DOHH2 (cell line): ENCODE measurements at regions not wholly inside any gene's neighbourhood (a gene's known extent, or its start where the extent isn't known, plus 50 kb on each side); places are given as distances from the start of the nearest gene placed in this dataset.

ENCODE experiments used
- H3F3A ChIP-seq: fragments of 200-600 bp; sonication (generic), shearing (Covaris generic); 2 replicates; pipeline ENCODE4 v1.6.0; 2016; ENCODE audit warnings: antibody characterized with exemption, mild to moderate bottlenecking; ENCODE audit not compliant: control insufficient read depth, insufficient read depth
- H3K27ac ChIP-seq: fragments of 200-600 bp; sonication (generic); 2 replicates; pipeline ENCODE4 v1.5.1; 2014; ENCODE audit warnings: low read depth, mild to moderate bottlenecking, low read length, moderate library complexity
- H3K27me3 ChIP-seq: fragments of 200-600 bp; sonication (generic); 2 replicates; pipeline ENCODE4 v1.6.1; 2014; ENCODE audit warnings: mild to moderate bottlenecking, low read length, mixed read lengths; ENCODE audit not compliant: control insufficient read depth
- H3K36me3 ChIP-seq: fragments of 200-600 bp; sonication (generic); 2 replicates; pipeline ENCODE4 v1.6.1; 2014; ENCODE audit warnings: mild to moderate bottlenecking, low read length, moderate library complexity, mixed read lengths; ENCODE audit not compliant: control insufficient read depth
- H3K4me1 ChIP-seq: fragments of 200-600 bp; sonication (generic); 2 replicates; pipeline ENCODE4 v1.6.1; 2014; ENCODE audit warnings: mild to moderate bottlenecking, low read length, mixed read lengths; ENCODE audit not compliant: control insufficient read depth
- H3K4me2 ChIP-seq: fragments of 200-600 bp; sonication (generic); 2 replicates; pipeline ENCODE4 v1.6.0; 2014; ENCODE audit warnings: mild to moderate bottlenecking, low read length, moderate library complexity
- H3K4me3 ChIP-seq: fragments of 200-600 bp; sonication (generic); 2 replicates; pipeline ENCODE4 v1.5.1; 2014; ENCODE audit warnings: mild to moderate bottlenecking, low read length, mixed read lengths
- H3K79me2 ChIP-seq: fragments of 200-600 bp; sonication (generic); 2 replicates; pipeline ENCODE4 v1.6.1; 2014; ENCODE audit warnings: mild to moderate bottlenecking, low read length, mixed read lengths; ENCODE audit not compliant: control insufficient read depth
- H3K9me2 ChIP-seq: fragments of 200-600 bp; sonication (generic); replicated peaks from 2 replicates; pipeline ENCODE4 v1.6.1; 2014; ENCODE audit warnings: mild to moderate bottlenecking, low read length, mixed read lengths; ENCODE audit not compliant: control insufficient read depth
- H3K9me3 ChIP-seq: fragments of 200-600 bp; sonication (generic); 2 replicates; pipeline ENCODE4 v1.6.1; 2014; ENCODE audit warnings: antibody characterized with exemption, low read length, mixed read lengths; ENCODE audit not compliant: control insufficient read depth, insufficient read depth
- H4K20me1 ChIP-seq: fragments of 200-600 bp; sonication (generic); 2 replicates; pipeline ENCODE4 v1.6.0; 2014; ENCODE audit warnings: low read depth, mild to moderate bottlenecking, antibody characterized with exemption, low read length, moderate library complexity; ENCODE audit not compliant: control insufficient read depth, insufficient read depth
- EZH2phosphoT487 ChIP-seq: fragments of 200-600 bp; sonication (generic); IDR thresholded peaks from 2 replicates; pipeline ENCODE4 v1.6.1; 2017; ENCODE audit warnings: borderline replicate concordance, mild to moderate bottlenecking, antibody characterized with exemption, low read length, moderate library complexity, mixed read lengths
- TF ChIP-seq, protein P1 (sequence below): fragments of 200-600 bp; sonication (generic); IDR thresholded peaks from one replicate; pipeline ENCODE4 v1.5.1; 2014; ENCODE audit warnings: antibody characterized with exemption, mild to moderate bottlenecking, low read depth, low read length; ENCODE audit not compliant: poor library complexity, severe bottlenecking

GRCh38 chr6:6795393-6795792 lies 206.9 kb downstream of the LY86 start:
- Histone ChIP-seq H3K4me1 (no peaks in the 10 kb centered on the region), H3K4me2 (no peak overlapping the region)

GRCh38 chr6:6796818-6797217 lies 208.3 kb downstream of the LY86 start:
- Histone ChIP-seq H3K9me3 (no peaks in the 10 kb centered on the region), H3K36me3 (no peaks in the 10 kb centered on the region), H4K20me1 (no peaks in the 10 kb centered on the region), H3K27me3 (peaks cover 21% of the 10 kb centered on the region), H3K9me2 (no peaks in the 10 kb centered on the region), H3K4me2 (no peak overlapping the region), H3K4me3 (no peak overlapping the region), H3F3A (no peaks in the 10 kb centered on the region), H3K27ac (no peak overlapping the region), H3K79me2 (no peaks in the 10 kb centered on the region), H3K4me1 (no peaks in the 10 kb centered on the region)
- TF ChIP-seq EZH2phosphoT487 = no peak
- TF ChIP-seq, protein P1, sequence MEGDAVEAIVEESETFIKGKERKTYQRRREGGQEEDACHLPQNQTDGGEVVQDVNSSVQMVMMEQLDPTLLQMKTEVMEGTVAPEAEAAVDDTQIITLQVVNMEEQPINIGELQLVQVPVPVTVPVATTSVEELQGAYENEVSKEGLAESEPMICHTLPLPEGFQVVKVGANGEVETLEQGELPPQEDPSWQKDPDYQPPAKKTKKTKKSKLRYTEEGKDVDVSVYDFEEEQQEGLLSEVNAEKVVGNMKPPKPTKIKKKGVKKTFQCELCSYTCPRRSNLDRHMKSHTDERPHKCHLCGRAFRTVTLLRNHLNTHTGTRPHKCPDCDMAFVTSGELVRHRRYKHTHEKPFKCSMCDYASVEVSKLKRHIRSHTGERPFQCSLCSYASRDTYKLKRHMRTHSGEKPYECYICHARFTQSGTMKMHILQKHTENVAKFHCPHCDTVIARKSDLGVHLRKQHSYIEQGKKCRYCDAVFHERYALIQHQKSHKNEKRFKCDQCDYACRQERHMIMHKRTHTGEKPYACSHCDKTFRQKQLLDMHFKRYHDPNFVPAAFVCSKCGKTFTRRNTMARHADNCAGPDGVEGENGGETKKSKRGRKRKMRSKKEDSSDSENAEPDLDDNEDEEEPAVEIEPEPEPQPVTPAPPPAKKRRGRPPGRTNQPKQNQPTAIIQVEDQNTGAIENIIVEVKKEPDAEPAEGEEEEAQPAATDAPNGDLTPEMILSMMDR = no peak

More at GRCh38 chr6:6795393-6795792, 206.9 kb downstream of the LY86 start:
- no peaks in the 10 kb centered on the region for H3K36me3 ChIP-seq
- H3F3A ChIP-seq = no peaks in the 10 kb centered on the region
- H3K79me2 ChIP-seq = no peaks in the 10 kb centered on the region
- no peak overlapping the region for H3K4me3 ChIP-seq
- no peaks in the 10 kb centered on the region for H4K20me1 ChIP-seq
- H3K9me2 ChIP-seq = no peaks in the 10 kb centered on the region
- TF ChIP-seq EZH2phosphoT487 = no peak
- TF ChIP-seq, protein P1 = no peak
- no peaks in the 10 kb centered on the region for H3K9me3 ChIP-seq
- peaks cover 21% of the 10 kb centered on the region for H3K27me3 ChIP-seq
- no peak overlapping the region for H3K27ac ChIP-seq

- H3K4me1 ChIP-seq = no peaks in the 10 kb centered on the region
- H3K27me3 ChIP-seq = peaks cover 16% of the 10 kb centered on the region
- no peak overlapping the region for H3K4me3 ChIP-seq
- no peaks in the 10 kb centered on the region for H3K9me2 ChIP-seq
- H3K27ac ChIP-seq = no peak overlapping the region
- no peaks in the 10 kb centered on the region for H3F3A ChIP-seq
- H3K36me3 ChIP-seq = no peaks in the 10 kb centered on the region
- no peaks in the 10 kb centered on the region for H3K9me3 ChIP-seq
- H4K20me1 ChIP-seq = no peaks in the 10 kb centered on the region
- no peak overlapping the region for H3K4me2 ChIP-seq
- no peaks in the 10 kb centered on the region for H3K79me2 ChIP-seq
- TF ChIP-seq, protein P1 = no peak
- no peak for TF ChIP-seq EZH2phosphoT487
Measured at GRCh38 chr6:6798448-6798860, 209.9 kb downstream of the LY86 start.

GRCh38 chr6:6801005-6801335 lies 212.4 kb downstream of the LY86 start:
- Histone ChIP-seq H3K9me2 (no peaks in the 10 kb centered on the region), H3K4me3 (no peak overlapping the region), H3F3A (no peaks in the 10 kb centered on the region), H3K4me1 (no peaks in the 10 kb centered on the region), H3K36me3 (no peaks in the 10 kb centered on the region), H3K4me2 (no peak overlapping the region), H3K27me3 (peaks cover 28% of the 10 kb centered on the region), H3K9me3 (no peaks in the 10 kb centered on the region), H4K20me1 (no peaks in the 10 kb centered on the region), H3K79me2 (no peaks in the 10 kb centered on the region), H3K27ac (no peak overlapping the region)
- TF ChIP-seq EZH2phosphoT487 = no peak
- TF ChIP-seq, protein P1 = no peak
